ENCODE measurements at regions not wholly inside any gene's neighbourhood (a gene's known extent, or its start where the extent isn't known, plus 50 kb on each side); places are given as distances from the start of the nearest gene placed in this dataset.
"Not testable (repeated sequence)": the region's sequence is repeated elsewhere in the genome, so short reads cannot be mapped to it uniquely, and the experiment has no call there.

DNA sequence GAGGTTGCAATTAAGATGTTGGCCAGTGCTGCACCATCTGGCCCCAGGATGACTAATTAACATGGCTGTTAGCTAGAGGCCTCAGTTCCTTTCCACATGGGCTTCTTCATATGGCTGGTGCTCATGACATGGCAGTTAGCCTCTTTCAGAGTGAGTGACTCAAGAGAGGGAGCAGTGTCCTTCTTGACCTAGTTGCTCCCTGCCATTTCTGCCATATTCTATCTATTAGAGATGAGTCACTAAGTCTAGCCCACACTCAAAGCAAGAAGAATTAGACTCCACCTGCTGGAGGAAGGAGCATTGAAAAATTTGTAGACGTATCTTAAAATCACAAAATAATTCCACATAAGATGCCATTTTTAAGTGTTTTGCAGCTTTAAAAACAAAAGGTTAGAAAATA, 651.2 kb upstream of the CCNG1 start:
- no peak for DNase-seq (ENCODE audit: low read depth in 2 of 2)

DNA sequence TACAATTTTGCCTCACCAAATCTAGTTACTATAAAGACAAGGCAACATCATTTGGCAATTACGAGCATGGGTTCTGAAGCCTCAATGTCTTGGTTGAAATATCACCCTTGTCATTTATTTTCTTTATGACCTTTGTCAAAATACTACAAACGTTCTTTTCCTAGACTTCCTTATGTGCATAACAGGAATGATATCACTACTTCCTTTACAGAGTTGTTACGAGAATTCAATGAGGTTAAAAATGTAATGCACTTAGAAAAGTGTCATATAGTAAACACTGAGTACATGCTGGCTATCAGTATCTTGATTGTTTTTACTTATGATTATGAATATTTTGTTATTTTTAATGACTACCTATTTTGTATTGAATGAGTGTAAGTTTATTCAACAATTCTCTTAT, 640.9 kb upstream of the CCNG1 start:
- no peak for DNase-seq (ENCODE audit: low read depth in 2 of 2)

GRCh38 chr5:162800301-162800700, 637.1 kb upstream of the CCNG1 start:
- no peak for DNase-seq (ENCODE audit: low read depth in 2 of 2)

DNA sequence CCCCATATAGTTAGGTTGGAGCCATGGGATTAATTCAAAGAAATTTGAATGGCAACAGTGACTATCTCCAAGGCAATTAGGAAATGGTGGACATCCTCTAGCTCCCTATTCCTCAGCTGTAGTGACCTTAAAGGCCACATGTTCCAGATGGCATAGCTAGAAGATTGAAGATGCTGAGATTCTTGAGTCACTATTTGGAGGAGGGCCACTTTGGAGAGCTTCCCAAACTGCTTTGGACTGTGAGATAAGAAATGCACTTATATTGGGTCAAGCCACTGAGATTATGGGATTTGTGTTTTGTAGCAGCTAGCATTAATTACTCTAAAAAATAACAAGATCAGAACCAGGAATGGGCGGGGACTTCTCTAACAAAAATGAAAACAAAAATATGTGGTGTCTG, 636.2 kb upstream of the CCNG1 start:
- DNase-seq (ENCODE audit: low read depth in 2 of 2) = no peak

- DNase-seq (ENCODE audit: low read depth in 2 of 2) = no peak
Measured at GRCh38 chr5:162806195-162806594, 631.2 kb upstream of the CCNG1 start.

DNA sequence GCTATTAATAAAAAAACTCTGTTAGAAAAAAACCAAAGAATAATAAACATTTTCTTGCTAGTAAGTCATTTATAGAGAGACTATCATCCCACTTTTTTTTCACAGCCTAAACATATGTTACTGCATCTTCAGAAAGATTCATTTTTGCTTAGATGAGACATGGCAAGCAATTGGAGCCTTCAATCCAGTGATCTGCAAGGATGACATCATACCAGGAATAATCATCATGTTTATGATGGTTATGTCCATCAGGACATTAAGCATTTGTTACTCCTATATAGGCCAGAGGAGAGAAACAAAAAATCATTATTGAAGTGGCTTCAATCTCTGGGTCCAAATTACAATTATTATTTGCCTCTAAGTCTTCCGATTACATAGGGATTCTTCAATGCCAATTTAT, 626.3 kb upstream of the CCNG1 start:
- DNase-seq (ENCODE audit: low read depth in 2 of 2) = no peak

GRCh38 chr5:162816816-162817215, 620.6 kb upstream of the CCNG1 start:
- no peak for DNase-seq (ENCODE audit: low read depth in 2 of 2)

- DNase-seq (ENCODE audit: low read depth in 2 of 2) = no peak
Measured at GRCh38 chr5:162817364-162817763, 620.0 kb upstream of the CCNG1 start.

- not testable (repeated sequence) for DNase-seq (ENCODE audit: low read depth in 2 of 2)
Measured at GRCh38 chr5:162821664-162822063, 615.7 kb upstream of the CCNG1 start.

- DNase-seq (ENCODE audit: low read depth in 2 of 2) = no peak
Measured at GRCh38 chr5:162824360-162824759, 613.0 kb upstream of the CCNG1 start.

DNA sequence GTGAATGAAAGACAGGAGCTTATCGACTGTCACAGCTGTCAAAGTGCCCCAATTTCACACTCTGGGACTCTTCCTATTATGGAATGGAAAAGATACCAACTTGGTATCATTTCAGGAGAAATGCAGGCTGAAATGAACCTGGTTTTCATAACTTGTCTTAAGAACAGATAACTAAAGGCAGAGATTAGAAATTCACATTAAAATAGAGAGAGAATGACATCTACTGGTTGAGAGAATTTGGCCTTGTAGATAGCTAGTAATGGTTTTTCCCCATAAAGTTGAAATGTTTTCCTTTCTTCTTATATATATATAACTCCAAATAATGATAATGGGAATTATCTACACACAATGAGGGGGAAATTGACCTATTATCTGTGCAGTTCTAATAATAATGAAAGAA, 600.2 kb upstream of the CCNG1 start:
- DNase-seq (ENCODE audit: low read depth in 2 of 2) = no peak

DNA sequence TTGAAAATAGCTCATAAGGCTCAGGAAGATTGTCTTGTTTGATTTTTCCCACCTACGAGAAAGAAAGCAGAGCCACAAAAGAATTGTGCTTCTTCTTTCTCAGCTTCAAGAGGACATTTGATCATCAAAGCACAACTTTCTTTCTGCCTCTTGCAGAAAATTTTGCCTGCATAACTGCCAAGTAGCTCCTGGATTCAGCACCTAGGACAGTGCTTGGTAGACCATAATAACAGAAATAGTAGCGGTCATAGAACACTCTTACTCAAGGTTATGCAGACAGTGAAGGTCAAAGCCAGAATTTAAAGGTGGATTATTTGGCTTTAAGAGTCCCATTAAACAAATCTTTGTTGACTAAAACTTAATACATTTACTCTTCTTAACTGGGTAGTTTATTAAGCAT, 594.7 kb upstream of the CCNG1 start:
- no peak for DNase-seq (ENCODE audit: low read depth in 2 of 2)

GRCh38 chr5:162852134-162852533, 585.3 kb upstream of the CCNG1 start:
- no peak for DNase-seq (ENCODE audit: low read depth in 2 of 2)

- DNase-seq (ENCODE audit: low read depth in 2 of 2) = no peak
Measured at GRCh38 chr5:162858770-162859169, 578.6 kb upstream of the CCNG1 start.

GRCh38 chr5:162870966-162871365, 566.4 kb upstream of the CCNG1 start:
- no peak for DNase-seq (ENCODE audit: low read depth in 2 of 2)

DNA sequence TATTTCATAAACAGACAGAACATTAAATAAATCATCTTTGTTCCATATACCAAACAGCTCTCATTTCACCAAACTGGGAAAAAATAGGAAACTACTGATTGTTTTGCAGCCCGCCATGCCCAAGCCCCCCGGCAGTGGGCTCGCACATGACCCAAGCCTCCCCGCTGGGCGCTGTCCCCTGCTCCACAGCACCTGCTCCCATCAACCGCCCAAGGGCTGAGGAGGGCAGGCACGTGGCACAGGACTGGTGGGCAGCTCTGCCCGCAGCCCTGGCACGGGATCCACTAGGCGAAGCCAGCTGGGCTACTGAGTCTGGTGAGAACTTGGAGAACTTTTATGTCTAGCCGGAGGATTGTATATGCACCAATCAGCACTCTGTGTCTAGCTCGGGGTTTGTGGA, 554.8 kb upstream of the CCNG1 start:
- no peak for DNase-seq (ENCODE audit: low read depth in 2 of 2)

GRCh38 chr5:162886717-162887116, 550.7 kb upstream of the CCNG1 start:
- DNase-seq (ENCODE audit: low read depth in 2 of 2) = no peak

DNA sequence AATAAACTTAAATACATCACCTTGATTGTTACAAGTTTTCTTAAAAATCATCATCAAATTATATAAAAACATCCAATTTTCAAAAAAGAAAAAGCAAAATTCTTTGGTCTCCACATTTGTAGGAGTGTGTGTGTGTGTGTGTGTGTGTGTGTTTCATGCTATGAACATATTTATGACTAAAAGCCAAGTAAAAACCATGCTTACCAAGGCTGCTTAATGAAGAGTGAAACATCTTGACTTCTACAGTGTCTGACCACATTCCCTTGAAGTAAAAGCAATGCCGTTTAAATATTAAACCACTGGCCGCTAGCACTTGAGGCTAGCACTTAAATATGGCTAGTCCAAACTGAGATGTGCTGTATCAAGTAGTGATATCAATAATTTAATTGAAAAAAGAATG, 549.1 kb upstream of the CCNG1 start:
- DNase-seq (ENCODE audit: low read depth in 2 of 2) = no peak

DNA sequence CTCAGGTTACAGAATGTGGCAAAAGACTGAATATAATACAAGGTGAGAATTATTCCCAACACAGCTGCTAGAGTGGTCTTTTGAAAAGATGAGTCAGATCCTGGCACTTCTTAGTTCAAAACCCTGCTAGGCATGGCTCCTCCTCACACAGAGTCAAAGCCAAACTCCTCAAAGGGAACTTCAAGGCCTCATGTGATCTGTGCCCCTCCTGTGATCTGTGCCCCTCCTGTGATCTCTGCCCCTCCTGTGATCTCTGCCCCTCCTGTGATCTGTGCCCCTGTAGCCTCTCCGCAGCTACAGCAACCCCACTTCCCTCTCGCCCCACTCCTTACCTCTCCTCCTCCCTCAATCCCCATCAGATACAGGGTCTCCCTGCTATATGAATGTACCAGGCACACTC, 525.5 kb upstream of the CCNG1 start:
- no peak for DNase-seq (ENCODE audit: low read depth in 2 of 2)

- DNase-seq (ENCODE audit: low read depth in 2 of 2) = no peak
Measured at GRCh38 chr5:162916368-162916767, 521.0 kb upstream of the CCNG1 start.

- no peak for DNase-seq (ENCODE audit: low read depth in 2 of 2)
Measured at GRCh38 chr5:162929104-162929503, 508.3 kb upstream of the CCNG1 start.

- no peak for DNase-seq (ENCODE audit: low read depth in 2 of 2)
Measured at GRCh38 chr5:162931501-162931900, 505.9 kb upstream of the CCNG1 start.

DNA sequence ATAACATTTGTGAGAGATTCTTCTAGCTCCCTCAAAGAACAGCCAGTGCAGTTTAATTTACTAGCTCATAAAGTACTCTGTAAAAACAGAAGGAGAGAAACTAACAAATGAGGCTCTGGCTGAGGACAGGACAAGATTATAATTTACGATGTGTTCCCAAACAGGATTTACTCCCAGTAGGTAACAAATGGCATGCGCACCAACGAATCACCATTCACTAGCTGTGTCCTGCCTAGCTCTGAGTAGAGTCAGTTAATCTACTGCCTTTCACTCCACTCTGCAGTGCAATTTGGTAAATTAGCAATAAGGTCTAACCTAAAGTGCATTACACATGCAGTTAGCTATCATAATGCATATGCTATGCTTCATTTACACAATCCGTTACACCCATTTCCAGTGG, 497.4 kb upstream of the CCNG1 start:
- DNase-seq (ENCODE audit: low read depth in 2 of 2) = no peak

- no peak for DNase-seq (ENCODE audit: low read depth in 2 of 2)
Measured at GRCh38 chr5:162948677-162949076, 488.7 kb upstream of the CCNG1 start.

- no peak for DNase-seq (ENCODE audit: low read depth in 2 of 2)
Measured at GRCh38 chr5:162956570-162956969, 480.8 kb upstream of the CCNG1 start.
